T-cell (primary cell): ENCODE measurements at regions not wholly inside any gene's neighbourhood (a gene's known extent, or its start where the extent isn't known, plus 50 kb on each side); places are given as distances from the start of the nearest gene placed in this dataset.
"Not testable (repeated sequence)": the region's sequence is repeated elsewhere in the genome, so short reads cannot be mapped to it uniquely, and the experiment has no call there.

ENCODE experiments used
- ATAC-seq, 4 experiments: fragments of 200-7000 bp in 3 of 4; fragments of 150-1000 bp in 1 of 4; cut with Tn5 transposase; replicated peaks in 1 of 4; 1 replicate in 3 of 4; 2 replicates in 1 of 4; pipeline ENCODE4 v1.10.0; 2021; ENCODE audit warnings: moderate library complexity in 3 of 4, mild to moderate bottlenecking in 2 of 4, moderate number of reproducible peaks in 1 of 4
- CTCF ChIA-PET, 2 donors: fragments of 300-600 bp; sonication (Branson Sonifier 250); formaldehyde crosslinking; loops; one replicate each; lab custom pipeline; 2022; ENCODE audit warnings: antibody characterized with exemption in 2 of 2; lab: Charles Lee
- POLR2A ChIA-PET, 2 donors: fragments of 300-600 bp; sonication (Branson Sonifier 250); formaldehyde crosslinking; loops; one replicate each; lab custom pipeline; 2022; ENCODE audit warnings: antibody characterized with exemption in 2 of 2; lab: Charles Lee
- DNase-seq, 35 experiments: peaks; one replicate each; pipeline versions ENCODE4 v3.0.0 to v3.0.0-alpha.2; 2013 to 2023
- H3K27ac ChIP-seq: one replicate; pipeline ENCODE4 v1.5.1; 2013; ENCODE audit warnings: low read length
- H3K27me3 ChIP-seq, 2 experiments: replicated peaks in 1 of 2; 1 replicate in 1 of 2; 2 replicates in 1 of 2; pipeline versions ENCODE4 v1.6.1 to v1.7.0; 2013; ENCODE audit warnings: low read length in 1 of 2, mixed read lengths in 1 of 2; ENCODE audit not compliant: control insufficient read depth in 2 of 2, insufficient read depth in 2 of 2; ENCODE audit errors: extremely low read depth in 1 of 2
- H3K36me3 ChIP-seq, 2 donors: 1 replicate in 1 of 2; 2 replicates in 1 of 2; pipeline versions ENCODE4 v1.6.1 to v1.7.0; 2013; ENCODE audit warnings: low read length in 1 of 2; ENCODE audit not compliant: control insufficient read depth in 2 of 2, insufficient read depth in 1 of 2; ENCODE audit errors: extremely low read depth in 1 of 2
- H3K4me1 ChIP-seq, 2 experiments: 1 replicate in 1 of 2; 2 replicates in 1 of 2; pipeline versions ENCODE4 v1.6.1 to v1.7.0; 2013; ENCODE audit warnings: low read length in 2 of 2, mixed read lengths in 1 of 2; ENCODE audit not compliant: insufficient read depth in 2 of 2, control insufficient read depth in 1 of 2; ENCODE audit errors: extremely low read depth in 1 of 2
- H3K4me3 ChIP-seq, 2 donors: 1 replicate in 1 of 2; 2 replicates in 1 of 2; pipeline versions ENCODE4 v1.5.1 to v1.7.0; 2013; ENCODE audit warnings: mild to moderate bottlenecking in 2 of 2, low read length in 1 of 2, moderate library complexity in 1 of 2; ENCODE audit not compliant: control insufficient read depth in 1 of 2; ENCODE audit errors: extremely low read depth in 1 of 2
- H3K9me3 ChIP-seq: 2 replicates; pipeline ENCODE4 v1.7.0; 2013
- H3K27ac Mint-ChIP-seq, 2 donors: one replicate each; pipeline ENCODE4 v1.8.0; 2020 to 2021; ENCODE audit warnings: mild to moderate bottlenecking in 2 of 2, mixed read lengths in 2 of 2
- H3K27me3 Mint-ChIP-seq, 2 donors: one replicate each; pipeline ENCODE4 v1.8.0; 2021 to 2022; ENCODE audit warnings: mixed read lengths in 2 of 2
- H3K36me3 Mint-ChIP-seq: one replicate; pipeline ENCODE4 v1.8.0; 2021; ENCODE audit warnings: mixed read lengths
- H3K4me1 Mint-ChIP-seq, 3 donors: one replicate each; pipeline ENCODE4 v1.8.0; 2020 to 2022; ENCODE audit warnings: mixed read lengths in 3 of 3, mild to moderate bottlenecking in 1 of 3
- H3K4me3 Mint-ChIP-seq, 3 donors: one replicate each; pipeline ENCODE4 v1.8.0; 2020 to 2022; ENCODE audit warnings: mild to moderate bottlenecking in 3 of 3, mixed read lengths in 3 of 3, moderate library complexity in 3 of 3
- H3K9me3 Mint-ChIP-seq, 3 donors: one replicate each; pipeline ENCODE4 v1.8.0; 2020 to 2022; ENCODE audit warnings: mixed read lengths in 3 of 3
- WGBS: methylation state at CpG from one replicate; pipeline ENCODE4 v1.1.5; 2013; ENCODE audit warnings: missing lambda C conversion rate; ENCODE audit not compliant: insufficient coverage; 5-methylcytosine and 5-hydroxymethylcytosine counted together

DNA sequence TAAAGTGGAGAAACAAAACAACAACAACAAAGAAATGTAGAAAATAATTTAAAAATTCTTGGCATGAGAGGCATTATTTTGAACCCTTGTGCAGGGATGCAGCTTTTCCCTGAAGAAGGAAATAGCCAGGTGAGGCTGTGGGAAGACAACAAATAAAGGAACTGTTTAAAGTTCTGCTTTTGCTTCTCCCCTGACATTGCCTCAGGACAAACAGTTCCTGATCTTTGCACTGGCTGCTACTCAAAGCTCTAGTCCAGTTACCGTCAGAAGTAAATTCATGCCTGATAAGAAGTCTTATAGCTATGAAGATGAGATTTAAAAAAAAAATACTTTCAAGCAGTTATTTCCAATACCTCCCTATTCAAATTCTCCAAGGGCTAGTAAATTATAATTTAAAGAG, 233.8 kb downstream of the IL15 start:
- no peaks in the 10 kb centered on the region for H3K4me1 ChIP-seq
- H3K9me3 ChIP-seq: no peaks in the 10 kb centered on the region
- no peak overlapping the region for H3K4me3 Mint-ChIP-seq
- no peak overlapping the region for H3K4me3 ChIP-seq
- ChIA-PET CTCF (interaction anchor here in 1 of 2 donors (0.6 kb wide), 1 partner anchor 167 kb away, joined by 3 read pairs; no protein-coding TSS in a partner anchor), POLR2A (no interaction called here)
- no CpG with 5 or more reads among the region's 1 CpG for WGBS
- H3K4me1 Mint-ChIP-seq: no peaks in the 10 kb centered on the region
- ATAC-seq (no peak), DNase-seq (no peak)
- no peaks in the 10 kb centered on the region for H3K36me3 Mint-ChIP-seq
- H3K27ac ChIP-seq: no peak overlapping the region
- H3K9me3 Mint-ChIP-seq: peaks cover 0 to 15% (median 3%) of the 10 kb centered on the region in 3 donors
- H3K27ac Mint-ChIP-seq: no peak overlapping the region
- H3K27me3 ChIP-seq: peaks cover 0 to 4% of the 10 kb centered on the region in 2 experiments
- peaks cover 3 to 6% of the 10 kb centered on the region in 2 donors for H3K27me3 Mint-ChIP-seq
- no peaks in the 10 kb centered on the region for H3K36me3 ChIP-seq

DNA sequence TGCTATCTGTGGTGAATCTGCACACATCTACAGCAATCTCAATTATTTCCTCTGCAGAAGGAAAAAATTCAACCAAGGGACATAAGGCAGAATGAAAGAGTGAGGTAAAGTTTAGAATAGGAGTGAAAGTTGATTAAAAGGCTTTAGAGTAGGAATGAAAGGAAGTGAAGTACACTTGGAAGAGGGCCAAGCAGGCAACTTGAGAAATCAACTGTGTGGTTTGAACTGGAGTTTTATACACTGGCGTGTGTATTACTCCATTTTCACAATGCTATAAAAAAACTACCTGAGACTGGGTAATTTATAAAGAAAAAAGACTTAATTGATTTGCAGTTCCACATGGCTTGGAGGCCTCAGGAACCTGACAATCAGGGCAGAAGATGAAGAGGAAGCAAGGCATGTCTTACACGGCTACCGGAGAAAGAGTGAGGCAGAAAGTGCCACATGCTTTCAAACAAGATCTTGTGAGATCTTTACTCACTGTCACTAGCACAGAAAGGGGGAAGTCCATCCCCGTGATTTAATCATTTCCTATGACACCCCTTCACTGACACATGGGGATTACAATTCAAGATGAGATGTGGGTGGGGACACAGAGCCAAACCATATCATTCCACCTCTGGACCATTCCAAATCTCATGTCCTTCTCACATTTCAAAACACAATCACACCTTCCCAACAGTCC, 234.8 kb downstream of the IL15 start:
- H3K9me3 Mint-ChIP-seq: peaks cover 0 to 15% (median 3%) of the 10 kb centered on the region in 3 donors
- H3K36me3 Mint-ChIP-seq: no peaks in the 10 kb centered on the region
- Histone ChIP-seq H3K27ac (no peak overlapping the region), H3K4me1 (no peaks in the 10 kb centered on the region), H3K27me3 (peaks cover 0 to 4% of the 10 kb centered on the region in 2 experiments), H3K9me3 (no peaks in the 10 kb centered on the region), H3K4me3 (no peak overlapping the region), H3K36me3 (no peaks in the 10 kb centered on the region)
- DNase-seq: no peak
- no peak for ATAC-seq
- peaks cover 3 to 6% of the 10 kb centered on the region in 2 donors for H3K27me3 Mint-ChIP-seq
- no peak overlapping the region for H3K4me3 Mint-ChIP-seq
- H3K27ac Mint-ChIP-seq: no peak overlapping the region
- ChIA-PET POLR2A (no interaction called here), CTCF (no interaction called here)
- 50% methylated on average over 2 of the region's 4 CpGs for whole genome bisulfite sequencing
- no peaks in the 10 kb centered on the region for H3K4me1 Mint-ChIP-seq

GRCh38 chr4:141882650-141883049, 246.3 kb downstream of the IL15 start:
- ATAC-seq, CTCF ChIA-PET, H3K9me3 ChIP-seq, H3K27ac Mint-ChIP-seq, H3K27me3 ChIP-seq, H3K27me3 Mint-ChIP-seq, H3K4me1 Mint-ChIP-seq, H3K36me3 ChIP-seq, H3K4me3 ChIP-seq, H3K36me3 Mint-ChIP-seq, H3K9me3 Mint-ChIP-seq, H3K4me1 ChIP-seq, POLR2A ChIA-PET, H3K4me3 Mint-ChIP-seq, DNase-seq, H3K27ac ChIP-seq: not testable (repeated sequence)
- WGBS: no CpG with 5 or more reads among the region's 12 CpGs

- POLR2A ChIA-PET: no interaction called here
- no peak overlapping the region for H3K4me3 Mint-ChIP-seq
- no CpG with 5 or more reads among the region's 2 CpGs for WGBS
- peaks cover 0 to 3% (median 2%) of the 10 kb centered on the region in 3 donors for H3K9me3 Mint-ChIP-seq
- Histone ChIP-seq H3K4me1 (no peaks in the 10 kb centered on the region), H3K9me3 (no peaks in the 10 kb centered on the region), H3K4me3 (no peak overlapping the region), H3K36me3 (no peaks in the 10 kb centered on the region), H3K27ac (no peak overlapping the region), H3K27me3 (no peaks in the 10 kb centered on the region)
- DNase-seq (no peak), ATAC-seq (no peak)
- no peaks in the 10 kb centered on the region for H3K36me3 Mint-ChIP-seq
- CTCF ChIA-PET: no interaction called here
- no peak overlapping the region for H3K27ac Mint-ChIP-seq
- no peaks in the 10 kb centered on the region for H3K27me3 Mint-ChIP-seq
- no peaks in the 10 kb centered on the region for H3K4me1 Mint-ChIP-seq
Observed at GRCh38 chr4:141884070-141884469, 247.7 kb downstream of the IL15 start.

- no peak overlapping the region for H3K4me3 Mint-ChIP-seq
- H3K36me3 Mint-ChIP-seq: no peaks in the 10 kb centered on the region
- H3K27me3 ChIP-seq: no peaks in the 10 kb centered on the region
- H3K27ac ChIP-seq: no peak overlapping the region
- DNase-seq: no peak
- H3K9me3 ChIP-seq: no peaks in the 10 kb centered on the region
- no peak for ATAC-seq
- H3K27me3 Mint-ChIP-seq: no peaks in the 10 kb centered on the region
- POLR2A ChIA-PET: no interaction called here
- peaks cover 0 to 3% (median 2%) of the 10 kb centered on the region in 3 donors for H3K9me3 Mint-ChIP-seq
- no peaks in the 10 kb centered on the region for H3K4me1 Mint-ChIP-seq
- no peaks in the 10 kb centered on the region for H3K4me1 ChIP-seq
- no peak overlapping the region for H3K27ac Mint-ChIP-seq
- no peaks in the 10 kb centered on the region for H3K36me3 ChIP-seq
- WGBS: 80% methylated on average over 1 of the region's 1 CpG
- CTCF ChIA-PET: no interaction called here
- H3K4me3 ChIP-seq: no peak overlapping the region
Observed at GRCh38 chr4:141885112-141885511, 248.7 kb downstream of the IL15 start.

DNA sequence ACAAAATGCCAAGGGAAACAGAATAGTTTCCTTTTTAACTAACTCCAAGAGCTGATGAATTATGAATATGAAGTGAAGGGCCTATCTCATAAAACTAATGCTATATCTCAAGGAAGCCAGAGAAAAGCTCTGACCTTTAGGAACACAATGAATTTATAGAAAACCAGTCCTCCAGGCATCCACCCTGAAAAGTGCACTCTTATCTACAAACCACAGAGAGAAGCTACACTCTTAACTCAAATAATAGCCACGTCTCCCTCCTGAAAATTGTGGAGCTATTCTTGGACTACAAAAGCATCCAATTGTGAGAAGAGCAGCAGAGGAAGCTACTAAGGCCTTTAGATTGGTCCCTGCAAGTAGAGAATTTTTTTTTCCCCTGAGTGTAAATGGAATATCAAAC, 253.9 kb downstream of the IL15 start:
- no peak for ATAC-seq
- no peaks in the 10 kb centered on the region for H3K9me3 ChIP-seq
- no CpG with 5 or more reads among the region's 1 CpG for WGBS

More for the DNA sequence above, 253.9 kb downstream of the IL15 start:
- ChIA-PET CTCF (no interaction called here), POLR2A (no interaction called here)
- no peak for DNase-seq
- Mint-ChIP-seq H3K27ac (no peak overlapping the region), H3K4me3 (no peak overlapping the region), H3K9me3 (peaks cover 0 to 3% (median 0%) of the 10 kb centered on the region in 3 donors), H3K27me3 (no peaks in the 10 kb centered on the region), H3K36me3 (no peaks in the 10 kb centered on the region), H3K4me1 (no peaks in the 10 kb centered on the region)
- H3K4me3 ChIP-seq: no peak overlapping the region
- no peaks in the 10 kb centered on the region for H3K4me1 ChIP-seq
- H3K27ac ChIP-seq: no peak overlapping the region
- no peaks in the 10 kb centered on the region for H3K36me3 ChIP-seq
- H3K27me3 ChIP-seq: no peaks in the 10 kb centered on the region
